ENCODE measurements at regions not wholly inside any gene's neighbourhood (a gene's known extent, or its start where the extent isn't known, plus 50 kb on each side); places are given as distances from the start of the nearest gene placed in this dataset.
A peak's percentile ranks its signal among the peaks of the same experiment; 100 is the strongest.

DNA sequence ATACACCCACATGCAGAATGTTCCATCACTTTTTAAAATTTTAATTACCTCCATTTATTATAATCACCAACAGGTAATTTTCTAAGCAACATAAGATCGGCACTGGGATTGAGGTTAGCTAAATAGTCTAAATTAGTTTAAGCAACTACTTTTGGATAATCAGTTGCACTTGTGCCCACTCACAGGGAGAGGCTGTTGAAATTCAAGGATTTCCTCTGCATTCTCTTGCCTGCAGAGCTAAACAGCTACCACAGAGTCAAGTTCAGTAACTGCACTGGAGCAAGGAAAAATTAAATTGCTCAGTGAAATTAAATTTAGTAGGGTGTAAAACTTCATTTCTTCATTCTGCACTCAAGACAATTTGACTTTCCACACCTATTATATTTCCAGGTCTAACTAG lies 120.7 kb upstream of the CCDC28A start:
- Histone ChIP-seq H4K20me1 (ENCODE audit: control insufficient read depth, insufficient read depth) (no peaks in the 10 kb centered on the region), H3K27ac (ENCODE audit: control insufficient read depth, insufficient read depth) (no peak overlapping the region), H3K27me3 (replicated peaks in 1 of 2; ENCODE audit: control insufficient read depth in 2 of 2, insufficient read depth in 2 of 2, low read length in 1 of 2) (no peaks in the 10 kb centered on the region), H3K9me3 (replicated peaks; ENCODE audit: control insufficient read depth, insufficient read depth, low read length) (no peaks in the 10 kb centered on the region), H3K36me3 (ENCODE audit: control insufficient read depth in 2 of 2, insufficient read depth in 2 of 2, low read length in 1 of 2) (peaks cover 0 to 3% of the 10 kb centered on the region in 2 experiments; a peak in 2 of 4 replicates), H3K4me1 (ENCODE audit: control insufficient read depth, insufficient read depth, low read length) (peaks cover 9% of the 10 kb centered on the region), H3K79me2 (ENCODE audit: control insufficient read depth, insufficient read depth, low read length) (no peaks in the 10 kb centered on the region), H3K4me2 (ENCODE audit: control insufficient read depth, insufficient read depth) (no peak overlapping the region), H3K9ac (ENCODE audit: control insufficient read depth, insufficient read depth, low read length) (no peak overlapping the region), H3K4me3 (no peak overlapping the region), H2AFZ (ENCODE audit: control insufficient read depth, low read depth, low read length) (no peak overlapping the region)
- BruUV-seq (replicated peaks), result no TSS peak
- WGBS (ENCODE audit: insufficient coverage, insufficient replicate concordance, low lambda C conversion rate, missing lambda C conversion rate), result 39% methylated on average over 1 of the region's 1 CpG
- intact Hi-C loops (cut with micrococcal nuclease; ENCODE audit: unreplicated experiment) (no loop called here), in situ Hi-C loops (cut with MboI) (no loop called here)
- DNase-seq (ENCODE audit: low read depth, low spot score) (no peak), ATAC-seq (no peak), FAIRE-seq (no peak)
- ChIA-PET POLR2A (interaction anchor here (1.1 to 4.4 kb wide), 3 partner anchors 10 to 66 kb away, joined by 3 to 31 read pairs (median 4); no protein-coding TSS in a partner anchor), CTCF (interaction anchor here (5.0 kb wide), 1 partner anchor 21 kb away, joined by 23 read pairs; no protein-coding TSS in a partner anchor), RAD21 (ENCODE audit: unreplicated experiment) (interaction anchor here (1.0 to 2.5 kb wide), 5 partner anchors 13 to 65 kb away, joined by 3 to 22 read pairs (median 5); no protein-coding TSS in a partner anchor), SMC1A (ENCODE audit: uncharacterized antibody, unreplicated experiment) (interaction anchor here (0.8 to 4.7 kb wide), 4 partner anchors 9 to 138 kb away, joined by 3 to 46 read pairs (median 14); no protein-coding TSS in a partner anchor)
- 0 out of 2 replicates have a peak, but pooled peaks have one; percentile 13 for TF ChIP-seq BMI1 (IDR thresholded peaks at IDR 0.05; ENCODE audit: borderline replicate concordance)
- peak; percentile 67; the same call in 1 of the 2 replicates for TF ChIP-seq ZNF24 (IDR thresholded peaks at IDR 0.05)
- no peak for TF ChIP-seq USF2 (IDR thresholded peaks at IDR 0.05; ENCODE audit: borderline replicate concordance, low read depth, low read length)

GRCh38 chr6:138653435-138653834 lies 120.1 kb upstream of the CCDC28A start:
- Histone ChIP-seq H4K20me1 (ENCODE audit: control insufficient read depth, insufficient read depth) (no peaks in the 10 kb centered on the region), H3K9ac (ENCODE audit: control insufficient read depth, insufficient read depth, low read length) (no peak overlapping the region), H3K4me3 (no peak overlapping the region), H2AFZ (ENCODE audit: control insufficient read depth, low read depth, low read length) (no peak overlapping the region), H3K27me3 (replicated peaks in 1 of 2; ENCODE audit: control insufficient read depth in 2 of 2, insufficient read depth in 2 of 2, low read length in 1 of 2) (no peaks in the 10 kb centered on the region), H3K4me1 (ENCODE audit: control insufficient read depth, insufficient read depth, low read length) (peaks cover 9% of the 10 kb centered on the region), H3K4me2 (ENCODE audit: control insufficient read depth, insufficient read depth) (no peak overlapping the region), H3K9me3 (replicated peaks; ENCODE audit: control insufficient read depth, insufficient read depth, low read length) (no peaks in the 10 kb centered on the region), H3K36me3 (ENCODE audit: control insufficient read depth in 2 of 2, insufficient read depth in 2 of 2, low read length in 1 of 2) (peaks cover 0 to 3% of the 10 kb centered on the region in 2 experiments; a peak in 2 of 4 replicates), H3K27ac (ENCODE audit: control insufficient read depth, insufficient read depth) (no peak overlapping the region), H3K79me2 (ENCODE audit: control insufficient read depth, insufficient read depth, low read length) (no peaks in the 10 kb centered on the region)
- RAD21 ChIA-PET (ENCODE audit: unreplicated experiment), result interaction anchor here (0.7 to 2.5 kb wide), 10 partner anchors 14 to 120 kb away, joined by 3 to 22 read pairs (median 4); partner anchors contain the start of gene CCDC28A
- in situ Hi-C loops (cut with MboI), result no loop called here
- BruUV-seq (replicated peaks), result no TSS peak
- CTCF ChIA-PET, result interaction anchor here (1.0 to 5.0 kb wide), 2 partner anchors 15 to 20 kb away, joined by 4 to 23 read pairs; no protein-coding TSS in a partner anchor
- POLR2A ChIA-PET, result interaction anchor here (1.0 to 4.4 kb wide), 3 partner anchors 14 to 65 kb away, joined by 3 to 31 read pairs (median 4); no protein-coding TSS in a partner anchor
- DNase-seq (ENCODE audit: low read depth, low spot score) (no peak), FAIRE-seq (no peak), ATAC-seq (no peak)
- intact Hi-C loops (cut with micrococcal nuclease; ENCODE audit: unreplicated experiment), result no loop called here
- SMC1A ChIA-PET (ENCODE audit: uncharacterized antibody, unreplicated experiment), result interaction anchor here (0.8 to 4.7 kb wide), 5 partner anchors 8 to 138 kb away, joined by 3 to 46 read pairs (median 5); no protein-coding TSS in a partner anchor
- 69% methylated on average over 6 of the region's 6 CpGs for WGBS (ENCODE audit: insufficient coverage, insufficient replicate concordance, low lambda C conversion rate, missing lambda C conversion rate)
- TF ChIP-seq ELK1 (IDR thresholded peaks at IDR 0.05; ENCODE audit: low read depth, low read length), result no peak
- TF ChIP-seq STAT1 (conservative IDR thresholded peaks at IDR 0.05), result no peak
- no peak for TF ChIP-seq HDAC2 (IDR thresholded peaks at IDR 0.05)
- TF ChIP-seq, protein P1, sequence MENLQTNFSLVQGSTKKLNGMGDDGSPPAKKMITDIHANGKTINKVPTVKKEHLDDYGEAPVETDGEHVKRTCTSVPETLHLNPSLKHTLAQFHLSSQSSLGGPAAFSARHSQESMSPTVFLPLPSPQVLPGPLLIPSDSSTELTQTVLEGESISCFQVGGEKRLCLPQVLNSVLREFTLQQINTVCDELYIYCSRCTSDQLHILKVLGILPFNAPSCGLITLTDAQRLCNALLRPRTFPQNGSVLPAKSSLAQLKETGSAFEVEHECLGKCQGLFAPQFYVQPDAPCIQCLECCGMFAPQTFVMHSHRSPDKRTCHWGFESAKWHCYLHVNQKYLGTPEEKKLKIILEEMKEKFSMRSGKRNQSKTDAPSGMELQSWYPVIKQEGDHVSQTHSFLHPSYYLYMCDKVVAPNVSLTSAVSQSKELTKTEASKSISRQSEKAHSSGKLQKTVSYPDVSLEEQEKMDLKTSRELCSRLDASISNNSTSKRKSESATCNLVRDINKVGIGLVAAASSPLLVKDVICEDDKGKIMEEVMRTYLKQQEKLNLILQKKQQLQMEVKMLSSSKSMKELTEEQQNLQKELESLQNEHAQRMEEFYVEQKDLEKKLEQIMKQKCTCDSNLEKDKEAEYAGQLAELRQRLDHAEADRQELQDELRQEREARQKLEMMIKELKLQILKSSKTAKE (IDR thresholded peaks at IDR 0.05; ENCODE audit: low read depth, poor library complexity, severe bottlenecking), result no peak
- TF ChIP-seq EZH2 (IDR thresholded peaks at IDR 0.05; ENCODE audit: borderline replicate concordance, control insufficient read depth, low read depth, low read length), result no peak
- TF ChIP-seq PBX3 (IDR thresholded peaks at IDR 0.05; ENCODE audit: insufficient replicate concordance, low read depth, low read length), result no peak
- no peak for TF ChIP-seq POU2F2 (IDR thresholded peaks at IDR 0.05; ENCODE audit: borderline replicate concordance, low read depth, low read length)

Measured in GM12878 (cell line).